OCI-LY7 (cell line): ENCODE measurements at regions not wholly inside any gene's neighbourhood (a gene's known extent, or its start where the extent isn't known, plus 50 kb on each side); places are given as distances from the start of the nearest gene placed in this dataset.

ENCODE experiments used
- BruUV-seq: library from RNA; stranded (reverse); fragments of 400-500 nt; replicated peaks from 2 replicates; lab custom pipeline; 2021; lab: Mats Ljungman, UMichigan
- CTCF ChIA-PET: fragments of 300-600 bp; sonication (Branson Sonifier 250); formaldehyde crosslinking; loops from one replicate; lab custom pipeline; 2022; ENCODE audit warnings: antibody characterized with exemption; ENCODE audit not compliant: unreplicated experiment; lab: Charles Lee
- POLR2A ChIA-PET: fragments of 300-600 bp; sonication (Branson Sonifier 250); formaldehyde crosslinking; loops from one replicate; lab custom pipeline; 2022; ENCODE audit warnings: antibody characterized with exemption; lab: Charles Lee
- DNase-seq: peaks from one replicate; pipeline ENCODE4 v3.0.0-alpha.2; 2015; ENCODE audit warnings: low spot score
- H2AFZ ChIP-seq: fragments of 200-600 bp; sonication (generic), shearing (Covaris generic); 2 replicates; pipeline ENCODE4 v1.6.1; 2014; ENCODE audit warnings: mild to moderate bottlenecking, antibody characterized with exemption, low read length, moderate library complexity
- H3K27ac ChIP-seq: fragments of 200-600 bp; sonication (generic); 2 replicates; pipeline ENCODE4 v1.5.1; 2014; ENCODE audit warnings: mixed run types, low read depth, mild to moderate bottlenecking, moderate library complexity, low read length, inconsistent platforms; ENCODE audit not compliant: poor library complexity, severe bottlenecking
- H3K36me3 ChIP-seq: fragments of 200-600 bp; sonication (generic); 2 replicates; pipeline ENCODE4 v1.6.1; 2014; ENCODE audit warnings: mild to moderate bottlenecking, antibody characterized with exemption, low read length, moderate library complexity, mixed read lengths; ENCODE audit not compliant: insufficient read depth
- H3K4me1 ChIP-seq: fragments of 200-600 bp; sonication (generic); 2 replicates; pipeline ENCODE4 v1.5.1; 2014; ENCODE audit warnings: mild to moderate bottlenecking, low read length; ENCODE audit not compliant: insufficient read depth, poor library complexity, severe bottlenecking
- H3K4me2 ChIP-seq: fragments of 200-600 bp; sonication (generic); 2 replicates; pipeline ENCODE4 v1.6.1; 2014; ENCODE audit warnings: mild to moderate bottlenecking, low read length
- H3K4me3 ChIP-seq: fragments of 200-600 bp; sonication (generic); 2 replicates; pipeline ENCODE4 v1.5.1; 2014; ENCODE audit warnings: mild to moderate bottlenecking, low read depth, low read length; ENCODE audit not compliant: poor library complexity, severe bottlenecking
- H3K79me2 ChIP-seq: fragments of 200-600 bp; sonication (generic); 2 replicates; pipeline ENCODE4 v1.6.1; 2016; ENCODE audit warnings: low read depth, mild to moderate bottlenecking, low read length, moderate library complexity, mixed read lengths; ENCODE audit not compliant: insufficient read depth
- H3K9me2 ChIP-seq: fragments of 200-600 bp; sonication (generic); 2 replicates; pipeline ENCODE4 v1.6.1; 2016; ENCODE audit warnings: mild to moderate bottlenecking, low read length, mixed read lengths; ENCODE audit not compliant: insufficient read depth
- H3K9me3 ChIP-seq: fragments of 200-600 bp; sonication (generic); 2 replicates; pipeline ENCODE4 v1.6.1; 2014; ENCODE audit warnings: mild to moderate bottlenecking, mixed run types, low read length, mixed read lengths
- H4K20me1 ChIP-seq: fragments of 200-600 bp; sonication (generic); 2 replicates; pipeline ENCODE4 v1.6.1; 2014; ENCODE audit warnings: mild to moderate bottlenecking, antibody characterized with exemption, low read length, moderate library complexity, mixed read lengths; ENCODE audit not compliant: insufficient read depth
- CTCF ChIP-seq: fragments of 200-600 bp; sonication (generic); conservative IDR thresholded peaks from 2 replicates; pipeline ENCODE4 v1.5.1; 2014; ENCODE audit warnings: mild to moderate bottlenecking, antibody characterized with exemption, low read length, moderate library complexity, mixed read lengths
- EZH2phosphoT487 ChIP-seq: fragments of 200-600 bp; sonication (generic); IDR thresholded peaks from 2 replicates; pipeline ENCODE4 v1.6.1; 2018; ENCODE audit warnings: low read depth, borderline replicate concordance, mild to moderate bottlenecking, mixed run types, antibody characterized with exemption, low read length, moderate library complexity, mixed read lengths
- intact Hi-C: fragments of 100-400 bp; cut with micrococcal nuclease; formaldehyde crosslinking; loops from one replicate; pipeline ENCODE4 v1.10.0; 2022; ENCODE audit not compliant: unreplicated experiment

GRCh38 chr3:30962493-30962892, 68.0 kb upstream of the GADL1 start:
- ChIA-PET POLR2A (no interaction called here), CTCF (no interaction called here)
- Histone ChIP-seq H3K9me2 (no peaks in the 10 kb centered on the region), H3K27ac (no peak overlapping the region), H3K4me3 (no peak overlapping the region), H3K4me2 (no peak overlapping the region), H3K9me3 (no peaks in the 10 kb centered on the region), H3K4me1 (no peaks in the 10 kb centered on the region), H4K20me1 (no peaks in the 10 kb centered on the region), H2AFZ (no peak overlapping the region), H3K36me3 (no peaks in the 10 kb centered on the region), H3K79me2 (no peaks in the 10 kb centered on the region)
- BruUV-seq: no TSS peak
- TF ChIP-seq EZH2phosphoT487: no peak
- TF ChIP-seq CTCF: no peak
- intact Hi-C loops: no loop called here
- no peak for DNase-seq

GRCh38 chr3:30963223-30963722, 68.8 kb upstream of the GADL1 start:
- no peaks in the 10 kb centered on the region for H3K36me3 ChIP-seq
- no peak overlapping the region for H3K4me2 ChIP-seq
- POLR2A ChIA-PET: no interaction called here
- intact Hi-C loops: no loop called here
- no peak for DNase-seq
- no peaks in the 10 kb centered on the region for H3K4me1 ChIP-seq
- H3K27ac ChIP-seq: no peak overlapping the region
- no peaks in the 10 kb centered on the region for H4K20me1 ChIP-seq
- CTCF ChIA-PET: no interaction called here
- TF ChIP-seq CTCF: no peak
- no peak for TF ChIP-seq EZH2phosphoT487
- H2AFZ ChIP-seq: no peak overlapping the region
- H3K79me2 ChIP-seq: no peaks in the 10 kb centered on the region
- H3K4me3 ChIP-seq: no peak overlapping the region
- no TSS peak for BruUV-seq
- H3K9me3 ChIP-seq: no peaks in the 10 kb centered on the region
- no peaks in the 10 kb centered on the region for H3K9me2 ChIP-seq

DNA sequence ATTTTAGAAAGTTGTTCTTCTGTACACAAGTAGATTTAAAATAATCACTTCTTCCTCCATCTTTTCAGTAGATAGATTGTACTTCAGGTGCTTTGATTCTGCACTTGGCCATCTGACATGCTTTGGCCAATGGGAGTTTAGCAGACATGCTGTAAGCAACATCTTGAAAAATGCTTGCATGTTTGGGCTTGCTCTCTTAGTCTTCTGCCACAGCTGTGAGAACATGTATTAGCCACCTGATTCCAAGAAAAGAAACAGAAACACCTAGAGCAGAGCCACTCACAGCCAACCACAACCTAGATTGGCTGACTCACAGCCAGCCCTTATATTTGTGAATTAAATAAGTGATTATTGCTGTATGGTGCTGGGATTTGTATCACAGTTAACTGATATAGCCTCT, 70.2 kb upstream of the GADL1 start:
- Histone ChIP-seq H3K27ac (no peak overlapping the region), H3K4me1 (no peaks in the 10 kb centered on the region), H3K4me2 (no peak overlapping the region), H2AFZ (no peak overlapping the region), H3K9me2 (no peaks in the 10 kb centered on the region), H3K79me2 (no peaks in the 10 kb centered on the region), H3K36me3 (no peaks in the 10 kb centered on the region), H3K4me3 (no peak overlapping the region), H4K20me1 (no peaks in the 10 kb centered on the region), H3K9me3 (no peaks in the 10 kb centered on the region)
- no peak for DNase-seq
- intact Hi-C loops: no loop called here
- TF ChIP-seq EZH2phosphoT487 (no peak), CTCF (no peak)
- POLR2A ChIA-PET: no interaction called here
- CTCF ChIA-PET: no interaction called here
- BruUV-seq: no TSS peak
